SHP77 treated with DMSO at 0.1 percent for 48 hours (cell line): ENCODE measurements at regions not wholly inside any gene's neighbourhood (a gene's known extent, or its start where the extent isn't known, plus 50 kb on each side); places are given as distances from the start of the nearest gene placed in this dataset.
"Not testable (repeated sequence)": the region's sequence is repeated elsewhere in the genome, so short reads cannot be mapped to it uniquely, and the experiment has no call there.

Experiments
- DNase-seq: peaks from one replicate; lab custom pipeline; 2025; lab: John Stamatoyannopoulos, UW

DNA sequence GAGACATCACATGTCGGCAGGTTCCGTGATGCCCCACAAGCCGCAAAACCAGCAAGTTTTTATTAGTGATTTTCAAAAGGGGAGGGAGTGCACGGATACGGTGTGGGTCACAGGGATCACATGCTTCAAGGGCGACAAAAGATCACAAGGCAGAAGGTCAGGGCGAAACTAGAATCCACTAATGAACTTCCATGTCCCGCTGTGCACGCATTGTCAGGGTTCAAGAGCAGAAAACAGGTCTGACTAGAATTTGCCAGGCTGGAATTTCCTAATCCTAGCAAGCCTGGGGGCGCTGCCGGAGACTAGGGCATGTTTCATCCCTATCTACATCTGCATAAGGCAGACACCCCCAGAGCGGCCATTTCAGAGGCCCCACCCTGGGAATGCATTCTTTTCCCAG lies 225.2 kb downstream of the NPHP4 start:
- not testable (repeated sequence) for DNase-seq

DNA sequence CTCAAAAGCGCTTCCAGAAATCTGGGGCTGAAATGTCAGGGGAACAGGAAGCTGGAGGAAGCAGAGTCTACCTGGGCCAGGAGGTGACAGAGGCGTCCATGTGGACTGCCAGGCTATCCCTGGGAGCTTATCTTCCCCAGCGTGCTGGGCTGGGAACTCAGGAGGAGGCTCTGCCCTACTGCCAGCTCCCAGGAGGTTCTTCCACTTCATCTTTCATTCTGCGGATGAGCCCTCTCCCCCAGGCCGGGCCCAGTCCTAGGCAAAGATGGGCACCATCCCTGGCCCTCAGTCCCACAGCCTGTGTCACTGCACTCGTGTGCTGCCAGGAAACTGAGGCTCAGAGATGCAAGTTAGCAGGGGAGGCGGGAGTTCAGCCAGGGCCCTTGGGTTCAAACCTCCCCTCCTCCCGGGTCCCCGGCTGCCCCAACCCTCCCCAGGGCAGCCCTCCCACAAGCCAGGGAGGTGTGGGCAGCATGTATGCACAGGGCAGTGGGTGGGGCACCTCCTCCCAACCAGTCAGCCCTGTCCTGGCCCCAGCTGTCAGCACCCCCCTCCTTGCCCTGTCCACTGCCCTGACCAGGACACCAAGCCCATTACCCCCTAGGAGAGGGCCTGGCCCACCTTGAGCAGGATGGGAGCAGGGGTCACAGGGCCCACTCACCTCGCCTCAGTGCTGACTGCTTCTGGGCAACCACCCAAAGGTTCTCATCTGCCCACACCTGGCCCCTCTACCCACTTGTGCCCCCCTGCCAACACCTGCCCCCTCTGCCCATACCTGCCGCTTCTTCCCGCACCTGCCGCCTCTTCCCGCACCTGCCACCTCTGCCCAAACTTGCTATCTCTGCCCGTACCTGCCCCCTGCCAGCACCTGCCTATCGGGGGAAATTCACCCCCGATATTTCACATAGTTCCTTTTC lies 226.0 kb downstream of the NPHP4 start:
- DNase-seq: no peak

DNA sequence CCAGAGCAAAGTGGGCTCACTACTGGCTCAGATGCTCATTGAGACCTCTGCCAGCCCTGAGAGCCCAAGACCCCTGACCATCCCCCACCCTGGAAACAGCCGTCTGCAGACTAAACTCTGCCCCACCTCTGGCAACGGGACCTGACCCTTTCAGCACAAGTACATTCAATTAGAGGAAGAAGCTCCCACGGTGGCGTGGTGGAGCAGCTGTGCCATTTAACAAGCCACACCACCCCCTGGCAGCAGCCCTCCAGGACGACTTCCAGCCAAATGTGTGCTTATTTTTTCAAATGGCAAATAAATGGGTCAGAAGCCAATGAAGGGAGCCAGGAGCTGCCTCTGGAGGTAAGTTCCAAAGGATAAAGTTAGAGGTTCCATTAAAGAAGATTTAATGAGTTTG lies 226.7 kb downstream of the NPHP4 start:
- no peak for DNase-seq

DNA sequence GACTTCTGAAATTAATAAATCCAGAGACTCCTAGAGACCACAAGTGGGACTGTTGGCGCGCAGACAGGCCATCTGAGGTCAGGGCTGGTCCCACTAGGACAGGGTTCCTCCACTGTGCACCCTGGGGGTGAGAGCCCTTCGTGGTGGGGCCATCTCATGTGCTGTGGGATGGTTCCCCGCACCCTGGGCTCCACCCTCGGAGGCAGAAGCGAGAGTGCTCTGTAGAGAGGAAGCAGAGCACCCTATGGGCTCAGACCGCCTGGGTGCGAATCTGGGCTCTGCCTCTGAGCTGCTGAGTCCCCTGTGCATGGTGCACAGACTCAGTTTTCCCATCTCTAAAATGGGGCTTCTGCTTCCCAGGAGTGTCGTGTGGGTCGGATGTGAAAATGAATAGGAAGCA lies 227.3 kb downstream of the NPHP4 start:
- DNase-seq: no peak

DNA sequence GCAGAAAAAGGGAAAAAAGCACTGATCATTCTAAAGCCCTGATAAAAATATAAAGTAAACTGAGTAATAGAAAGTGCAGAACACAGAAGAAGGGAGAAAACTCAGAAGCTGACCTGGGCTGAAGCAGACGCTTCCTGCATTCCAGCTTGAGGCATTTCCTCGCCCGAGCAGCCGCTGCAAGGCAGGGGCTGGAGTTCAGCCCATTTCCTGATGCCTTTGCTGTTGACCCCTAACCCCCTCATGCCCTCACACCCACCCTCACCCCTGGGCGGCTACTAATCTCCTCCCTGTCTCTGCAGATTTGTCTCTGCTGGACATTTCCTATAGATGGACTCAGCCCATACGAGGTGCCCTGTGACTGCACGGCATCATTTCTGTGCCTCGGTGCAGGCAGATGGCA lies 227.8 kb downstream of the NPHP4 start:
- DNase-seq: no peak

DNA sequence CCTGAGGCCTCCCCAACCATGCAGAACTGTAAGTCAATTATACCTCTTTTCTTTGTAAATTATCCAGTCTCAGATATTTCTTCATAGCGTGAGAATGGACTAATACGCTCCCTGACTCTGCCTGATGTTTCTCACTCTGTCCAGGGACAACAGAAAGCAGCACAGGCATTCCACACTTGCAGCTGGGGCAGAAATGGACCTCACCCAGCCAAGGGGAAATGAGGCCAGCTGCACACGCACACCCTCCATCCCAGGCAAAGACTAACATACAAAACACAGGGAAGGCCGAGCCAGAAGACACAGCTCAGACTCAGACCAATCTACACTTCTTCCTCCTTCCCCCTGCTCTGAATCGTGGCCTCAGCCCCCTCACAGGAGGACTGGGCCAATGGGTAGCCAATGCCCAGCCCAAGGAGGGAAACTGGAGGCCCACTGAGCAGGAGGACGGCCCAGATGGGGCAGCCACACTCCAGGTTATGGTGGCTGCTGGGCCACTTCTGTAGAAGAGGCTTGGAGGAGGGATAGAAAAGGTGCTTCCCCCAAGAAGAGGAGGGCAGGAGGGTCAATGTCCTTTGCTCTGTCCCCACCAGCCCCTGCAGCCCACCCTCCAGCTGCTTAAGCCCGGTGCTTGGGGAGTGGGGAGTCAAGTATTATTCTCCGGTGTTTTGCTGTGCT lies 228.4 kb downstream of the NPHP4 start:
- no peak for DNase-seq

DNA sequence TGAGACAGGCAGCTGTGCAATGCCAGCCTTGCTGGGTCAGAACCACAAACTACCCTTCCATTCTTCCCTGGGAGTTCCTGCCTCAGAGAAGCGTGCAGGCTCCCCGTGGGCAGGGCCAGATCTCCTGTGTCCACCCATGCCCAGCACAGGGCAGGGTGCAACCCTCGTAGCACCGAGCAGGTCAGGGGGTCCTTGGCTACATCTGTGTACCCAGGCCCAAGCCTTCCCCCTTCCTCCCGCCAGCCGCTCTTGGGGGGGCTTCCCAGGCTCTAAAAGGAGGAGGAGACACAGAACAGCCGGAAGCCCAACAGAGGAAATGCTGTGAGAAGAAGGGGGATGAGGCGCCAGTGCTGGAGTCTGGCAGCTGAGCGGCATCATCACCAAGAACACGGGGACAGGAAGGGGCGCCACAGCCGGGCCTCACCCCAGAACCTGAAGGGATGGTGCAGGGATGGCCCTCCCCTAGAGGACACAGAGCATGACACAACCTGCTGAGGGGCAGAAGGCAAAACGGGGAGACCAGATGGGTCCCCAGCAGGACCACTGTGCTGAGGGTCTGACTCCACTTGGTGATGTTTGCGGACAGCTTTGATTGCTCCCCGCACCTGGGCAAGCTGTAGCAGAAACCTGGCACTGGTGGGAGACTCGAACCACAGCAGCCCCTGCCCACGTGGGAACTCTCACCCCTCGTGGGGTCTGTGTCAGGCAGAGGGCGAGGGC lies 233.2 kb downstream of the NPHP4 start:
- DNase-seq: no peak

DNA sequence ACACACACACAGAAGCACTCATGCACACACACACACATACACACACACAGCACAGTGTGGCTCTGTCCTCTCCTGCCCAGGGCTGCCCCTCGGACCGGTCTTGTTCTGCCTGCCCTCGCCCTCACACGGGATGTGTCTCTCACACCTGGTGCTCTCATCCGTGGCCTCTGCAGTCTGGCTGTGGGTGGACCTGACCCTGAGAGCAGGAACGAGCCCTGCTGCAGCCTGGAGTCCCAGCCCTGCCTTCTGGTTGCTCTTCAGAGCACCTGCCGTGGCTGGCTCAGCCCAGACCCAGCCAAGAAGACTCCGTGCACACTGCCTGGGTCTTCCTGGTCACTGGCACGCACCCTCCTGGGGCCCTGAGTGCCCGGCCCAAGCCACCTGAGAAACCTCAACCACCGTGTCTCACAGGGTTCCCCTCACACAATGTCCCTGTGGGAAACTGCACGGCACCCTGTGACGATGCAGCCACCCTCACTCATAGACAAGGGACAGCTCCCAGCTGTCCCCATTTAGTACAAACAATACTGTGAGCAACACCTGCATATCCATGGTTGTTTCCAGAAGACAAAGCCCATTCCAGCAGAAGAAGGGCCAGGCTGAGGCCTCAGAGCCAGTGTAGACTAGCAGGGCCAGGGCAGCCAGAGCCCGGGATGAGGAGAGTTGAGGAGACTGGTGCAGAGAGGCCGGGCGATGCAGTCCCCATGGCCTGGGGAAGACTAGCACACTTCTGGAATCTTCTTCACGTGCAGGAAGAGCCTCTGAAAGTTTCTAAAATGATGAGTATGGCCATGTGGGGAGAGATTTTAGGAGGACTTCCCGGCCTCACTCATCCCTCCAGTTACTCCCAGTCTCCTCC lies 234.0 kb downstream of the NPHP4 start:
- peak; percentile 32 for DNase-seq

DNA sequence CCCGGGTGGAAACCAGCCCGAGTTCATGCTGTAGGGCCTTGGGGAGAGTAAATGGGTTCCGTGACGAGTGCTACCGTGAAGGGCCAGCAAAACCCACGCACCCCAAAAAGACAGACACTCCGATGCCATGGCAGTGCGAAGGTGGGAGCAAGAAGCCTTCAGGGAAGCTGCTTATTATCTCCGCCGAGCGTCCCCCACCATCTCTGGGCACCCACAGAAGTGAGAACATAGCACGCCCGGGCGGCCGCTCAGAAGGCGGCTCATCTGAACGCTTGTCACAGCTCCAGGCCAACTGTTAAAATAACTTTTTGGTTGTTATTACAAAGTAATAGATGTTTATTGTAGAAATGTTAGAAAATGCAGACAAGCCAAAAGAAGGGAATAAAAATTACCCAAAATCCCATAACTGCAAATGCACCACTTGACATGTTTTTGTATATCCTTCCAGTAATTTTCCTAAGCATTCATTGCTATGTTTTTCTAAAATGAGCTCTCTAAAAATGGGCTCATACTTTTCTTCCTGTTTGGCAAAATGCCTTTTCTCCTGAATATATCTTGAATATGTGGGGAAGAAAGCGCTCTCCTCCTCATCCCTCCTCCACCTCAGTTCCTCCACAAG lies 234.9 kb downstream of the NPHP4 start:
- no peak for DNase-seq

DNA sequence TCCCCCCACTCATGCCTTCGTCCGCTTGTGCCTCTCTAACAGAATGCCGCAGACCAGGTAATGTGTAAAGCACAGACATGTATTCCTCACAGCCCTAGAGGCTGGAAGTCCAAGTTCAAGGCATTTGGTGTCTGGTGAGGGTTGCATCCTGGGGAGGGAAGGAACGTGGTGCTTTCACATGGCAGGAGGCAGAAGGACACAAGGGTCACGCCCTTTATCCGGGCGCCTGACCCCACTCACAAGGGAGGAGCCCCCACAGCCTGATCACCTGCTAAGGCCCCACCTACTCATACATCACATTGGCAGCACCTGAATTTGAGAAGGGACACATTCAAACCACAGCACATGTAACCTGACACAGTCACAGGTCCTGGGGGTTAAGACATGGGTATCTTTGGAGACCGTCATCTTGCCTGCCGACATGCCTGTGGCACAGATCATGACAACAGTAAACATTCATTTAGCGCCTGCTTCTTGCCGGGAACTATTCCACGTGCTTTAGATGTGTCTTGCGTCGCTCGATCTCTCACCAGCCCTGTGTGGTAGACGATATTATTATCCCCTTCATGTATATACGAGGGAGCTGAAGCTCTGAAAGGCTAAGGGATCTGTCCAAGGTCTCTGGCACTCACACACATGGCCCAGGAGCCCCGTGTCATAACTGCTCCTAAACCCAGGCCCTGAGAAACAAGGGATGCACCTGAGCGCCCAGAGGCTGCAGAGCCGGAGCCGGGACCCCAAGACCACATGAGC lies 235.6 kb downstream of the NPHP4 start:
- no peak for DNase-seq

DNA sequence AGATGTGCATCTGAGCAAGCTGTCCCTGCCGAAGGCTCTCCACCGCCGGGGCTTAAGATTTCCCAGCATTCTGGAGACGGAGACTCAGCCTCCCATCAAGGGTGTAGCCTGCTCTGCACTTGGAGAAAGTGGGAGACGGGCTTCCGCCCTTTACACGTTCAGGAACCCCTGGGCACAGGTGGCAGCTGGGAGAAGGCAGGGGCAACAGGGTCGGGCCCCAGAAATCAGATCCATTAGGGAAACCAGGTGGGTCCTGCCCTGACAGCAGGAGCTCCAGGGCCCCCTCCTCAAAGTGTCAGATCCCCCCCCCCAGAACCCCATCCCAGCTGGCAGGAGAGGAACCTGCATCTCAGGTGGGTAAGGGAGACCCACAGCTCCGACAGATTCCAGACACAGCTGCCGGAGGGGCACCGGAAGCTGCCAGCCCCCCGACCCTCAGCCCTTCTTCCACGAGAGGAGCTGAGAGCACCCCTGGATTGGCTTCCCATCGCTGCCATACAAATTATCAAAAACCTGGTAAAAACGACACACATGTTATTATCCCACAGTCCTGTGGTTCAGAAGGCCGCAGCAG lies 236.6 kb downstream of the NPHP4 start:
- DNase-seq: no peak

DNA sequence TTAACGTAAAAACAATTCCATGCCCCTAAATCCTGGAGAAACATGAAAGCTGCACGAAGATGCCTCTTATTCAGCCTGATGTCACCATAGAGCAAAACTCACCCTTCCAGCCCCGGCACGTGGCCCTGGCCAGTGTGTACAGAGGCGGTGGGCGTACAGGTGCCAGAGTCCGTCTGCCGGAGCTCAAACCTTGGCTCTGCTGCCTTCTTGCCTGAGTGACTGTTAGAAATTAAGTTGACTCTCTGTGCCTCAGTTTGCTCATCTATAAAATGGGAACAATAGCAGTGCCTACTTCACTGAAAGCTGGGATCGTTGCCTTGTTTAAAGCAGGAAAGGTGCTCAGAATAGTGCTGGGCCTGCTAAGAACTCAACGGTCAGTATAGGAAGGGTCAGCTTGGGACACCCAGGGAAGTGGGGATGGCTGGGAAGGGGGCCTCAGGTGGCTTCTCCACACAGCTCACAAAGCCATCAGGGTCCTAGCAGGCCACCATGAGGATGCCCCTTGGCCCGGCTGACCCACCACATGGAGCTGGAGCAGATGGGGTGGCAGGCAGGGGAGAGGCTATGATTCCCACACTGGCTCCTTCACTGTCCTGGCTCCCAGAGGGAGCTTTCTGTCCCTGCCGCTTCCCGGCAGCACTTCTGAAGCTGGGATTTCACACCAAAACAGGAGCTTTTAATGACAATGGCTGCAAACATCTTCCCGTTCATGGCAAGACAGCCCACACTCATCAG lies 237.2 kb downstream of the NPHP4 start:
- no peak for DNase-seq

DNA sequence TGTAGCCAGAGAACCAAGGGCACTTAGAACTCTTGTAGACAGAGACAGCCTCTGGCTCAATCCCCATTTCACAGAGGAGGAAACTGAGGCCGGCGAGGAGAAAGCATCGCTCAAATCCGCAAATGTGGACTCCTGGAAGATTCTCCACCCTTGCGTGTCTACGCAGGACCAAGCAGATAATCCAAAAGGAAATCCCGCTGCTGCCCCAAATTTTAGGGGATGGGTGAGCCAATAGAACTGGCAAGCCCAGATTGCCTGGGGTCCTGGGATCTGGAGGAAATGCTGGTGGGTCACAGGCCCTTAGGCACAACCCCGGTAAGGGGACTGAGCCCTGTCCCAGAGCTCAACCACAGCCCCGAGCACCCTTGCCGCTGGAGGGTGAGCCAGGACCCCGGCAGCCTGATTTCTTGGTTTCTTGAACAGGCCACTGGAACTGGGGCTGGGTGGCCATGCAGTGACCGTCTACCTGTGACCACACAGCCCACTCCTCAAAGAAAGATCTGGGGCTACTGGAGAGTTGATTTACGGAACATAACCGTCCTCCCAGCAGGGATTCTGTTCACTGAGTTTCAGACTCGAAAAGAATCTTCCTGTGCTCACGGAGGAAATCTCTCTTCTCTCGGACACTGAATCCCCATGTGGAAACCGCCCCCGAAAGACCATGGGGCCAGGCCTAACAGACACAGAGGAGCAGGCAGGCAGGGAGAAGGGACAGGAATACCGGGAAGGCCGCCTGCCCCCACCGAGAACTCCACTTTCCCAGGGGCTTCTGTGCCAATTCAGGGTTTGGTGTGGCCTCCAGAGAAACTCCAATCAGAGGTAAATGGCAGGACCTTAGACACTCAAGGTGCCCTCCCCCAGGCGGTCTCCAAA lies 238.4 kb downstream of the NPHP4 start:
- DNase-seq: no peak

DNA sequence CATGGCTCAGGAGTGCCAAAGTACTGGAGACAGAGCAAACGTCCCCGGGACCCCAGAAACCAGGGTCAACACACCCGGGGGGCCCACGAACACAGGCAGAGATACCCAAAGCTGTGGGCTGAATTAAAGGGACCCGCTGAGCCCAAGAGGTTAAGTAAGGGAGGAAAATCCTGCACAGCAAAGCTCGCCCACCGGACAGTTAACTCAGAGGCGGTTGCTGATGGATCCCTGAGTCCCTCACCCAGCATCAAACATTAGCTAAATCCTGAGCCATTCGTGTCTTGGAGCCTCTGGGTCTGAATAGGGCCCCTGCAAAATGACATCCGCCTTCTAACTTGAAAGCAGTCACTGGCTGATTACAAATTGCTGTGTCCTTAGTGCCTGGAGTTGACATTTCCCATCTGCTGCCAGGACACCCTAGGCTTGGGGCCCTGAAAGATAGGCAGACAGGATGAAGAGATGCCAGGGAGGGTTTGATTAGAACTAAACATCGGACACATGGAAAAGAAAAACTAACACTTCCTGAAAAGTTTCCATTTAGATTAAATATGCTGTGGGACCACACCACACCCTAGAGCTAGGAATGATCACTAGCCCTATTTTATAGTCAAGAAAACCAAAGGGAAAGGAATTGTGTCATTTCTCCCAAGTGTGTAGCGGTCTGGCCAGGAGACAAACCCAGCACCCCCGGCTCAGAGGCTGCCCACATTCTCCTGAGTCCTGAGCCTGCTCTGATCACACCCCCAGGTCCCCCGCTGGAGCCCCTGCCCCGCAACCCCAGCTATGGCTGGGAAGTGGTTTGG lies 239.3 kb downstream of the NPHP4 start:
- DNase-seq: no peak

DNA sequence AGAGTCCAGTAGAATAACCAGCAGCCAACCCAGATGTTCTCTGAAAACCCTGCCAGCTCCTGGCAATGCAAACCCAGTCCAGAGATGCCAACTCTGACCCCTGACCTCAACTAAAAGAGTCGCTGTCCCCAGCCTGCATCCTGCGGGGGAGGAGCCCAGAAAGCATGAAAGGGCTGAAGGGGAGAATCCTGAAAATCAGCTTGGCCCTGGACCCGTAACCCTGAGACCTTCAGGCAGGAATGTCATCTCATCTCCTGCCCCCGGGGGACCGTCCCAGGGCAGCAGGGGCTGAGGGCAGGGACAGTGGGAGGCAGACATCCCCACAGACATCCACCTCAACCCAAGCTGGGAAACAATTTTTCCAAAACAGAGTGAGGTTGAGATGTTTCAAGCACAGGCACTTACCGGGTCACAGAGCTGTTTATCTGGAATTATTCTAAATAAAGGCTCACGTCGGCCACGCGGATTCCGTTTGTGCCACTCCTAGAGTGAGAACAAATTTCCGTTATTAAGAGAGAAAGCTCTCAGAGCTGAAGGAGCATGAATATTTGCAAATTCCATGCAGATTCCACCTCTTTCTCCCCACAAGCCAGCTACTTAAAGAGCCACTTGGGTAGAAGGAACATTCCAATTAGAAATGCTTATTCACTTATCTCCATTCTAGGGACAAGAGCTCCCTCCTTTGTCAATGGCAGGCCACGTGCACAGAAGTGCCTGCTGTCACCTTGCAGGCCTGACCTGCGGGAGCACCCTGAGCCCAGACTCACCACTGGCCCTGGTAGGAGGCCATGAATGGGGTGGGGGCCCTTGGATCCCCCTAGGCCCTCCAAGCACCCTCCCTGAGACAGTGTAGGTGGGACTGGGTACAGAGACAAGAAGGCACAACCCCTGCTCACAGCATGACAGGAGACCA lies 240.1 kb downstream of the NPHP4 start:
- no peak for DNase-seq

DNA sequence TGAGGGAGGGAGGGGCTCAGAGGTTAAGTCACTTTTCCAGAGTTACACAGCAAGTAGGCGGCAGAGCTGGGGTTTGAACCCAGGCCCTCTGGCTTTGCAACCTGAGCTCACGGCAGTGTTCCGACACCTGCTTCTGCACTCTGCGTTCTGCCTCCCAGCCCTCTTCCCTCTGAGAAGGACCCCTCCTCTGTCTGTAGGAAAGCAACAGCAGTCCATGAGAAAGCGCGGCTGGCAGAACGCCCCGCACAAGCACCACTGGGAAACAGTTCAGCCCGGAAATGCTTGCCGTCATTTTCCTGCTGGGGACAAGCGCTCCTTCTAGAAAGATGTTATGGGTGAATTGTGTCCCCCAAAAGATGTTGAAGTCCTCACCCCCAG lies 241.1 kb downstream of the NPHP4 start:
- no peak for DNase-seq
